ENCODE measurements at regions not wholly inside any gene's neighbourhood (a gene's known extent, or its start where the extent isn't known, plus 50 kb on each side); places are given as distances from the start of the nearest gene placed in this dataset.

- no peak for TF ChIP-seq POLR2AphosphoS5 (IDR thresholded peaks at IDR 0.05)
- TF ChIP-seq POLR2A (IDR thresholded peaks at IDR 0.05) = no peak
- no peak for TF ChIP-seq CTCF (IDR thresholded peaks at IDR 0.05)
- no peak for TF ChIP-seq EP300 (IDR thresholded peaks at IDR 0.05)
These were observed 539.4 kb upstream of the BTBD3 start for GRCh38 chr20:11378252-11378651.
